ENCODE measurements at regions not wholly inside any gene's neighbourhood (a gene's known extent, or its start where the extent isn't known, plus 50 kb on each side); places are given as distances from the start of the nearest gene placed in this dataset.

DNA sequence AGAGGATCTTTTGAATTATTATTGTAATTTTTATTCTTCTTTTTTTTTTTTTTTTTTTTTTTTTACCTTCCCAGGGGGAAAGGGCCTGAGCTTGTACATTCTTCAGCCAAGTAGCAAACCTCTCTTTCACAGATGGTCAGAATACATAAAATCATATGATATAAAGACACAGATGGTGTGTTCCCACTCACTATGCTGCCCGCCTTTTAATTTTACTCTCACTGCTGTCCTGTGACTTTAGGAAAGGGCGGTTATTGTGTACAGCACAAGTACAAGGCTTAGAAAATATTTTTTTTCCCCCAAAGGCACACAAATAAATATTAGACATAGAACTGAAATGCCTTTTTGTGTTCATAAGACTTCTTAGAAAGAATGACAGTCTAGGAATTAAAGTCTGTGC is 213.6 kb downstream of the RPS24 start:
- H3K36me3 ChIP-seq (ENCODE audit: control insufficient read depth in 1 of 2, insufficient read depth in 2 of 2, low read length in 2 of 2): no peaks in the 10 kb centered on the region
- no peaks in the 10 kb centered on the region for H4K20me1 ChIP-seq (ENCODE audit: insufficient read depth)
- no TSS peak for BruUV-seq (replicated peaks)
- no peaks in the 10 kb centered on the region for H3K27me3 ChIP-seq (ENCODE audit: insufficient read depth, low read length)
- H3K9ac ChIP-seq (ENCODE audit: low read length): no peak overlapping the region
- no peaks in the 10 kb centered on the region for H3K9me2 ChIP-seq (ENCODE audit: insufficient read depth)
- RAD21 ChIA-PET (ENCODE audit: low non-redundant PET in 1 of 2, low total read pairs in 2 of 2, uncharacterized antibody in 2 of 2, unreplicated experiment in 2 of 2): no interaction called here
- H3K4me1 ChIP-seq (ENCODE audit: control insufficient read depth in 1 of 2, insufficient read depth in 2 of 2, low read length in 2 of 2): no peaks in the 10 kb centered on the region
- POLR2A ChIA-PET: interaction anchor here (1.0 kb wide), 1 partner anchor 9 kb away, joined by 3 read pairs; no protein-coding TSS in a partner anchor
- DNase-seq (ENCODE audit: low read depth, low spot score) (no peak), ATAC-seq (no peak)
- H3K79me2 ChIP-seq (ENCODE audit: insufficient read depth, low read length): no peaks in the 10 kb centered on the region
- H3K4me3 ChIP-seq (replicated peaks in 1 of 2; ENCODE audit: low read depth in 1 of 2, low read length in 2 of 2): no peak overlapping the region
- no peak for TF ChIP-seq ELF1 (IDR thresholded peaks at IDR 0.05; ENCODE audit: borderline replicate concordance, low read depth)
- TF ChIP-seq CEBPB (IDR thresholded peaks at IDR 0.05; ENCODE audit: low read depth): no peak
- no peak for TF ChIP-seq SRF (IDR thresholded peaks at IDR 0.05; ENCODE audit: low read depth)
- TF ChIP-seq ZBTB33 (IDR thresholded peaks at IDR 0.05; ENCODE audit: extremely low read depth, insufficient replicate concordance, low read length): no peak
- TF ChIP-seq CBX3 (IDR thresholded peaks at IDR 0.05; ENCODE audit: low read depth): no peak
- no peak for TF ChIP-seq MAX (IDR thresholded peaks at IDR 0.05)
- TF ChIP-seq CTCF (IDR thresholded peaks at IDR 0.05 in 2 of 3, conservative IDR thresholded peaks at IDR 0.05 in 1 of 3; ENCODE audit: borderline replicate concordance in 1 of 3, insufficient read depth in 1 of 3, low read depth in 2 of 3, low read length in 2 of 3): no peak
- no peak for TF ChIP-seq FOSL1 (IDR thresholded peaks at IDR 0.05; ENCODE audit: low read depth)
- TF ChIP-seq SIN3A (IDR thresholded peaks at IDR 0.05; ENCODE audit: low read depth): no peak
- H3K4me2 ChIP-seq (ENCODE audit: low read length): no peak overlapping the region
- intact Hi-C loops (cut with micrococcal nuclease): no loop called here
- H2AFZ ChIP-seq (ENCODE audit: low read depth, low read length, poor library complexity, severe bottlenecking): no peak overlapping the region
- no peak overlapping the region for H3K27ac ChIP-seq (ENCODE audit: low read depth, low read length)
- H3K9me3 ChIP-seq (ENCODE audit: control insufficient read depth in 1 of 2, insufficient read depth in 1 of 2, low read depth in 1 of 2, low read length in 2 of 2): 0 out of 4 replicates have a peak, but pooled peaks cover 0 to 3% of the 10 kb centered on the region in 2 experiments
- CTCF ChIA-PET: no interaction called here

All from HCT116 (cell line).